AG09319 (cell line): ENCODE measurements at regions not wholly inside any gene's neighbourhood (a gene's known extent, or its start where the extent isn't known, plus 50 kb on each side); places are given as distances from the start of the nearest gene placed in this dataset.

ENCODE experiments used
- DNase-seq: peaks from one replicate; pipeline ENCODE4 v3.0.0-alpha.2; 2010; ENCODE audit warnings: low read depth; ENCODE audit errors: extremely low read depth
- TF ChIP-seq, protein P1 (sequence below): IDR thresholded peaks from 2 replicates; pipeline ENCODE4 v1.5.1; 2011; ENCODE audit warnings: low read depth, mild to moderate bottlenecking, inconsistent platforms, low read length, moderate library complexity

DNA sequence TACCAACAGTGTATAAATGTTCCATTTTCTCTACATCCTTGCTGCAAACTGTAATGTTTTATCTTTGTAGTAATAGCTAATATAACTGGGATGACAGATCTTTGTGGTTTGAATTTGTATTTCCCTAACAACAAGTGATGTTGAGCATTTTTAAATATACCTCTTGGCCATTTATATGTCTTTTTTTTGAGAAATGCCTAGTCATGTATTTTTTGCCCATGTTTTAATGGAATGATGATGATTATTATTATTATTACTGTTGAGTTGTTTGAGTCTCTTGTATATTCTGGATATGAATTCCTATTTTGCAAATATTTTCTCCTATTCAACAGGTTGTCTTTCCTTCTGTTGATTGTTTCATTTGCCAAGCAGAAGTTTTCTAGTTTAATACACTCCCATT, 654.9 kb downstream of the ZPLD1 start:
- no peak for DNase-seq
- TF ChIP-seq, protein P1, sequence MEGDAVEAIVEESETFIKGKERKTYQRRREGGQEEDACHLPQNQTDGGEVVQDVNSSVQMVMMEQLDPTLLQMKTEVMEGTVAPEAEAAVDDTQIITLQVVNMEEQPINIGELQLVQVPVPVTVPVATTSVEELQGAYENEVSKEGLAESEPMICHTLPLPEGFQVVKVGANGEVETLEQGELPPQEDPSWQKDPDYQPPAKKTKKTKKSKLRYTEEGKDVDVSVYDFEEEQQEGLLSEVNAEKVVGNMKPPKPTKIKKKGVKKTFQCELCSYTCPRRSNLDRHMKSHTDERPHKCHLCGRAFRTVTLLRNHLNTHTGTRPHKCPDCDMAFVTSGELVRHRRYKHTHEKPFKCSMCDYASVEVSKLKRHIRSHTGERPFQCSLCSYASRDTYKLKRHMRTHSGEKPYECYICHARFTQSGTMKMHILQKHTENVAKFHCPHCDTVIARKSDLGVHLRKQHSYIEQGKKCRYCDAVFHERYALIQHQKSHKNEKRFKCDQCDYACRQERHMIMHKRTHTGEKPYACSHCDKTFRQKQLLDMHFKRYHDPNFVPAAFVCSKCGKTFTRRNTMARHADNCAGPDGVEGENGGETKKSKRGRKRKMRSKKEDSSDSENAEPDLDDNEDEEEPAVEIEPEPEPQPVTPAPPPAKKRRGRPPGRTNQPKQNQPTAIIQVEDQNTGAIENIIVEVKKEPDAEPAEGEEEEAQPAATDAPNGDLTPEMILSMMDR: no peak

DNA sequence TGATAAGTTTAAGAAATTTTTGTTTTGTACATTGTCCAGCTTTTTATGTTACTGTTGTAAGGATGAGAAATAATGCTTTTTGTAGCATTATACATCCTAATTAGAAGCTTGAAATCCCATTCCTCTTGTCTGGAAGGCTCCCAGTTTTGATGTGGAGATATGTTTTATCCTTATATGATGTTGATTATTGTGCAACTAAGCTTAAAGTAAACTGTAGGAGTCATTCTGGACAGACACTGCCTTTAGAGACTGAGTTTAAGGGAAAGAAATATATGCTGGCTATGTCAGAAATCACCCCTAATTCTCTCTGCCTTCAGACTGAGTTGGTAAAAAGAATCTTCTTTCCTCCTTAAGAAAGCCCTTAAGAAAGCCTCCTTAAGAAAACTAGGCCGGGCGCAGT, 670.4 kb downstream of the ZPLD1 start:
- no peak for DNase-seq
- TF ChIP-seq, protein P1: no peak

DNA sequence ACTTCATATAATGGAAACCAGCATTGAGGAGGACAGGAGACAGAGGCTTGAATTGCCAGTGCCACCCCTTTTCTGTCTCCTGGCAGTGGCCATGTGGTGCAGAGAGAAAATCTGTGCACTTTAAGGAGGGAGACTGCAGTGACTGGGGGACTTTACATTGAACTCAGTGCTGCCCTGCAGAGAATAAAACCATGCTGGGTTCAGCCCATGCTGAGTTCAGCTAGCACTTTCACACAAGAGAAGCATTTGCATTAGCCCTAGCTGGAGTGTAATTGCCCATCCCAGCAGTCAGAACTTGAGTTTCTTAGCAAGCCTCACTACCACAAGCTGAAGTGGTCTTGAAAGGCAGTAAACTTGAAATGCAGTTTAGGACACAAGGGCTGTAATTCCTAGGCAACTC, 677.5 kb downstream of the ZPLD1 start:
- TF ChIP-seq, protein P1: no peak
- no peak for DNase-seq

DNA sequence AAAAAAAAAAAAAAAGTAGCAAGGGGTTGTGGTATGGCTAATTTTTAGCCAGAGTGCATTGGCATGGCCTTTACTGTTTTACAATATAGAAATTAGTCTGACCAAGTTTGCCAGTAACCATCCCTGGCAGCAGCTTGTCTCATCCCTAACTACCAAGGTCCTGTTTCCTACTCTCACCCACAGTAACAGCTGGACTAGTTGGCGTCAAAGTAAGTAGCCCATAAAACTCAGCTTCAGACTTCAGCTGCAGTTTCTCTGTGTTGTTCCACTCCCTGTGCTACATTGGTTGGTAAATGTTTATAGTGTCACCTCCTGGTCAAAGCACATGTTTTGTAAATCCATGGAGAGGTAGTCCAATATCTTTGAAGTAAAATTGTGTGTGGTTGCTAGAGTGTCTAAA, 691.3 kb downstream of the ZPLD1 start:
- TF ChIP-seq, protein P1: no peak
- DNase-seq: no peak

DNA sequence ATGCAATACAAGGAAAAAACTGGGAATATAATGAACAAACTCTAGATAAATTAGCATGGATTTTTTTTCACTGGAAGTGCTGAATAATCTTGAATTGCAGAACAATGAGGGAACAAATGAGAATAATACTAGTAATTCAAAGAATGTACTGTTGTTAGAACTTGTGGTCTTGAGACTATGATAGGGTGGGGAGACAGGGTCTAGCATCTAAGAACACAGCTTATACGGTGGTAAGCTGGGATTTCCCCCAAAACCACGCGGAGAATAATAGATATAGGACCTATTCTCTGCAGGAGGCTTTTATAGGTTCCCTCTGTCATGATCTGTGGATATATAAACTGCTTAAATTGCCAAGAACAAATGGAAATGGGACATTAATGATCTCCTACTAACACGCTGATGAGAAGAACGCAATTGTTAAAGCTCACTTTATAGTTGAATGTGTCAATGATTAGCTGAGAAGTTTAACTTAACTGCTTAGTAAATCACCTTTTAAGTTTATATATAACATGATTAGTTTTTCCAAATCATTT, 692.3 kb downstream of the ZPLD1 start:
- TF ChIP-seq, protein P1: no peak
- DNase-seq: no peak

DNA sequence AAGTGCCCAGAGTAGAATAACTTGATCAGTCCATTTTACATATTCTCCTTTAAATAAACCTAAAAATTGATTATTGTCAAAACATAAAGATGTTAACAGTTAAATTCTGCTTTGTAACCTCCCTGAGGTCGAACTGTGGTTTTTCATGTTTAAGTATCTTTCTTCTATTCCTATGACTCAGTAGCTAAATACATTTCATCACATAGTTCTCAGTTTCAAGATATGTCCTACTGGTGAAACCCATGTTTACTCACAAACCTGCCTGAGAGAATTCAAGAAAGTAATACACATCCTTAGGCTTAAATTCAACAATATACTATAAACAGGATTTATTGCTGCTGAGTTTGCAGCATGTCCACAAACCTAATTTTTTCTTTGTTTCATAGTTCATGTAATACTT, 692.9 kb downstream of the ZPLD1 start:
- no peak for DNase-seq

DNA sequence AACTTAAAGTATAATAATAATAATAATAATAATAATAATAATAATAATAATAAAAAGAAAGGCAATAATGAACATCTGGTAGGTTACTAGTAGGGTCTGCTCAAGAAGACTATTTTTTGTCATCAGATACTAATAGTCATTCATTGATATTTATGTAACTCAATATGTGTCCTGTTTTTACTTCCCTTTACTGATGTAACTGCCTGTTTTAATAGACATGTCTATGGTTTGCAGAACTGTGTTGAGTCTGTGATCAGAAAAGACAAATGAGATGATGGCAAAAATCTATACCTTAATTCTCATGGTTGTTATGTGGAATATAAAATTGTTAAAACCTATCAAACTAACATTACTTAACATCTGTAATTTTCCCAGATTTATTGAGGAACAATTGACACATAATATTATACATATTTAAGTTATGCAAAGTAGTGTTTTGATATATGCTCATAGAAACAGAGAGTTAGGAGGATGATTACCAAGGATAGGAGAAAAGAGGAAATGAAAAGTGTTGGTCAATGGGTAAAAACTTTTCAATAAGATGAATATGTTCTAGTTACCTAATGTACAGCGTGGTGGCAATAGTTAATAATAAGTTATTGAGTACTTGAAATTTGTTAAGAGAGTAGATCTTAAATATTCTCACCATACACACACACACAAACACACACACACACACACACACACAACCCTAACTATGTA, 699.4 kb downstream of the ZPLD1 start:
- TF ChIP-seq, protein P1: no peak
- DNase-seq: no peak

More for the DNA sequence above, 692.9 kb downstream of the ZPLD1 start:
- TF ChIP-seq, protein P1: no peak
